Fibroblast of skin of right quadriceps (primary cell): ENCODE measurements at regions not wholly inside any gene's neighbourhood (a gene's known extent, or its start where the extent isn't known, plus 50 kb on each side); places are given as distances from the start of the nearest gene placed in this dataset.
"Not testable (repeated sequence)": the region's sequence is repeated elsewhere in the genome, so short reads cannot be mapped to it uniquely, and the experiment has no call there.

Experiments used
- DNase-seq: peaks from one replicate; pipeline ENCODE4 v3.0.0-alpha.2; 2013

DNA sequence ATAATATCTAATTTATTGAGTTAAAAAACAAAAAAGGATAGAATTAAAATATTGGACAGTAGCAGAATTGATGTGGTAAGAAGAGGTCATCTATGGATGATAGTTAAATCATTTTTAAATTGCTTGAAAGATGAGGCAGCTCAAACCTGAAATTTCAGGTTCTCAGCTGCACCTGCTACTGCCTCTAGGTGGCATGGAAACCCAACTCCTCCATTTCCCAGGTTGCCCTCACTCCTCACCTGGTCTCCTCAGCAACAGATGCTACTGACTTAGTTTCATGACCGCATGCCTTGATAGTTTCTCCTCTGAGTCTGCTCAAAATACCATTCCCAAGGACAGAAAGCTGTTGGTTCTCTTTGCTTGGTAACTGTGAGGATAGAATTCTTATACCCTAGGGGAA, 148.1 kb downstream of the ABHD5 start:
- no peak for DNase-seq

GRCh38 chr3:43843386-43843785, 152.6 kb downstream of the ABHD5 start:
- DNase-seq: no peak

GRCh38 chr3:43844757-43845156, 154.0 kb downstream of the ABHD5 start:
- DNase-seq: no peak

DNA sequence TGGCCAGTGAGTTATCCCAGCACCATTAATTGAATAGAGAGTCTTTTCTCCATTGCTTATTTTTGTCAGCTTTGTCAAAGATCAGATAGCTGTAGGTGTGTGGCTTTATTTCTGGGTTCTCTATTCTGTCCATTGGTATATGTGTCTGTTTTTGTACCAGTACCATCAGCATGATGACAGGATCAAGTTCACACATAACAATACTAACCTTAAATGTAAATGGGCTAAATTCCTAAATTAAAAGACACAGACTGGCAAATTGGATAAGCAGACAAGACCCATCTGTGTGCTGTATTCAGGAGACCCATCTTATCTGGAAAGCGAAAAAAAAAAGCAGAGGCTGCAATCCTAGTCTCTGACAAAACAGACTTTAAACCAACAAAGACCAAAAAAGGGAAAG, 154.8 kb downstream of the ABHD5 start:
- DNase-seq: not testable (repeated sequence)

DNA sequence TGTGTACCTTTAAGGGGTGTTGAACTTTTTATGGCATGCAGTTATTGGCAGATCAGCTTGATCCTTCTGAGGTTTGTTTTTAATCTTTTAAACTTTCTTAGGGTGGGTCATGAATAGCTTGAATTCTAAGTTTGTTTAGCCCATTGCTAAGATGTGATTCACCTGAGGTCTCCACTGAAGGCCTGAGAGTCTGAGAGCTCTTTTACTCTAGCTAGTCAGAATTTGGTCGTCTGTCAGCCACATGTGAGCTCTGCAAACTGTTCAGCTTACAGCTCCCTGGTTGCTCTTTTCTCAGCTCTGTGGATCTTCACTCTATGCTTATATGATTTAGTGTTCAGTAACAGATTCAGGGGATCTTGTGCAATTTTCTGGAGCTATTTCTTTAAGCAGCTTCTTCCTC, 161.3 kb downstream of the ABHD5 start:
- DNase-seq: peak; percentile 62

DNA sequence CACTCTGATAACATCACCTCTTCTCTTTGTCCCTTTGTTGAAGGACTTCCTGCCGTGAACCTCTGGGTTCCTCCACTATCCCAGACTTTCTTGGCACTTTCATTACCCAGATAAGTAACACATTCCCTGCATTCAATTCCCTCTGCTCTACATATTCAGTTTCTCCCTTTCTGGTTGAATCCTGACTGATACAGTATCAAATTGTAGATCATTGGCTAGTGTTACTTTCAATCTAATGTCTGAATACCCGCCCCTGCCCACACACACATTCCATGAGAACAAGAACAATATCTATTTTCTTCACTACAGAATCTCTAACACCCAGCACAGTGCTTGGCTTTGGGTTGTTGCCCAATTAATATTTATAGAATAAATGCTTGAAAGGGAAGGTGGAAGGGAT, 163.5 kb downstream of the ABHD5 start:
- DNase-seq: no peak

GRCh38 chr3:43854916-43855315, 164.2 kb downstream of the ABHD5 start:
- no peak for DNase-seq

- peak; percentile 53 for DNase-seq
These were observed 165.0 kb downstream of the ABHD5 start for GRCh38 chr3:43855674-43856299.

DNA sequence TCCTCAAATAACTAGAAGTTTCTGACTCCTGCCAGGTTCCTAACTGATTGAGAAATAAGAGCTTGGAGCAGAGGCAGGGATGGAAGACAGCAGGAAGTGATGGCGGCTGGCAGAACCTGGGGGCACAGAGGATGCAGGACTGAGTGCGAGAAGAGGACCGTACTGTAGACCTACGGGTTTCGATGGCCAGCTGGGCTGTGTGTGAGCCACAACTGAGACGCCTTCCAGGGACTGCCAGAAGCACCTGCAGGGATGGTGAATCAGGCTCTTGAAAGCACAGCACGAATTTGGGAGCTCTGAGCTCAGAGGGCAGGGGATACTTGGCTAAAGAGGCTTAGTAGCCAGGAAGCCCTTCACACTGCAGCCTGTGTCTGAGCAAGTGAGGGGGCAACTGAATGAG, 165.6 kb downstream of the ABHD5 start:
- no peak for DNase-seq

- no peak for DNase-seq
These were observed 166.0 kb downstream of the ABHD5 start for GRCh38 chr3:43856761-43857160.

- DNase-seq: no peak
These were observed 166.9 kb downstream of the ABHD5 start for GRCh38 chr3:43857361-43858293.

DNA sequence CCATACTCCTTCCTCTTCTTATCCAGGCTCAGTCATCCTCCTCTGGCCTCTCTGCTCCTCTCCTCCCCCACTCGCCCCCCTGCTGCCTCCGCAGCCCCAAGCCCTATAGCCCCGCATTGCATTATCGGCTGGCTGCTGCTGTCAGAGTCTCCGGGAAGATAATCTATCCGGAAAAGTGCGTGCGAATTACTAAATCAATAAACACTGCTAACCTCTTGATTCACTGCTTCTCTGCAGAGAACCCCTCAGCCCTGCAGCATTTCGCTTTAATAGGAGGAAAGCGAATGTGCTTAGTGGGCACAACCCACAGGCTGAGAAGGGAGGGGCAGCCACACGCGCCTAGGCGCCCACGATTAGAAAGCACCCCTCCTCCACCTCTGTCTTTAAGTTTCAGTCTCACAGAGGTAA, 167.6 kb downstream of the ABHD5 start:
- DNase-seq: no peak

DNA sequence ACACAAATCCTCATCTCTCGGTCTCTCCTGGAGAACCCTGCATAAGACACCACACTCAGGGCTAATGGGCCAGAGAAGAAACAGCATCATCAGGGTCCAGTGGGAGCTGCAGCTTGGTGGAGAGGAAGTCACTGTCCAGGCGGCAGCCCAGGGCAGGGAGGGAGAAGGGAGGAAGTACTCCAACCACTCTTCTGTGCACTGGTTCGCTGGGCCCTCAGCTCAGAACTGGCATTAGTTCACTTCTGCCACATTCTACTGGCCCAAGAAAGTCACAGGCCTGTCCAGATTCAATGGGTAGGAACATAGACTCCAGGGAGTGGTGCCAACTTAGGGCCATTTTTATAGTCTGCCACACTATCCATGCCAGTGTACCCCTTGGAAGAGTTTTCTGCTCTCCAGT, 169.0 kb downstream of the ABHD5 start:
- no peak for DNase-seq

DNA sequence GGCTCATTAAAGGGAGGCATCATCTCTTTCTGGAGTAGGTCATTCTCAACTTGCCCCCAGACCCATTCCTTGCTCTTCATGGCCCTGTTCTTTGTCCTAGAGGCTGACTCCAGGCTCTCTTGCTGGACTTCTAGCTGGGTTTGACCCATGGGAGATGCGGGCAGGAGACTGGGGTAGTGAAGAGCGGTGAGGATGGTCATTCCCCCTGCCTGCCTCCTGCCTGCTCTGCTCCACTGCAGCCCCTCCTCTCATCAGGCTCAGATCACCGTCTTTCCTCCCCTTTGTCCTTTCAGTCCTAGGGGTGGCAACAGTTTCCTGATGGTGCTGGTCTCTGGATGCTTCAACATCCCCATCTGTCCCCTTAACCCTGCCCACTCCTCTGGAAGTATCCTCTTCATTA, 170.9 kb downstream of the ABHD5 start:
- no peak for DNase-seq

DNA sequence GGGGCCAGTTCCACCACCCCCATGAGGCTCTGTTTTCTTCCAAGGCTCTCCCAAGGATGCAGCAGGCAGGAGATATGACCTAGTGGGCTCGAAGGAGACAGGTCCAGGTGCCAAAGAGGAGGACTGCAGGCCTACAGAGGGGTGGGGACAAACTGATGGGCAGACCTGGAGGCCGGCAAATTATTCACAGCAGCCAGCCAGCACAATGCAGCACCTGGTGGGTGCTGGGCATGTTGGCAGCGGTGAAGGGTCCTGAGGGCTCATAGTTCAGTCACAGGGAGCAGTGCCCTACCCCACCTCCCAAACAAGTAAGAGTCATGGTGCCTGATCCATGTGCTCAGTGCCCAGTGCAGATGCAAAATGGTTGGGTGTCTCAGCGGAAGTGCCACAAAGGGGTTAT, 171.7 kb downstream of the ABHD5 start:
- no peak for DNase-seq

DNA sequence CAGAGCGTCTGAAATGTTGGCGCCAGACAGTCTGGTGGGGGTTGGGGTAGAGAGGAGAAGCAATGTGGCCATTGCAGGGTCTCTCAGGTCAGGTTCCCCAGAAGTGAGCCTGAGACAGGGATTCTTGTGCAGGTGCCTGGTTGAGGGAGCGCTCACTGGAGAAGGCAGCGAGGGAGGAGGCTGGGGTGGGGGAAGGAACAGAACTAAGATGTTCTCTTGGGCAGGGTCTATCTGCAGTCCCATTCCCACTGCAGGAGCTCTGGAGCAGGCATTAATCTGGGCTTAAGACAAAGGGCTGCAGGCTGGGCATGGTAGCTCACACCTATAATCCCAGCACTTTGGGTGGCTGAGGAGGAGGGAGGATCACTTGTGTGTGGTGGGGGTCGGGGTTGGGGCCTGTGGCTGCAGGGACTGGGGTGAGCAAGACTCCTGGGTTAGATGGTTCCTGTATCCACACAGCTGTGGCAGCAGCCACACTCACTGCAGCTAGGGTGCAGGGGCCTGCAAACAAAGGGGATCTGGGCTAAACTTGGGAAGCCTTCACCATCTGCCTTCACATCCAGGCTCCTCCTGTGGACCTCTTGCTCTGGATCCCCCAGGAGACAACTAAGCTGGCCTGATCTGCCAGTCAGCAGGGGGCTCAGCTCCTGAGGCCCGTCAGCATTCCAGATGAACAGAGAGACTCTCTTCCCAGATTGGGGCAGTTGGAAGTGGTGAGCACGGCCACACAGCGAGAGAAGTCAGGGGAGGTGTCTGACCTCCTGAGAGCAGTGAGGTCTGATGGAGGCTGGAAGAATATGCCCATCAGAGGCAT, 172.5 kb downstream of the ABHD5 start:
- DNase-seq: no peak

DNA sequence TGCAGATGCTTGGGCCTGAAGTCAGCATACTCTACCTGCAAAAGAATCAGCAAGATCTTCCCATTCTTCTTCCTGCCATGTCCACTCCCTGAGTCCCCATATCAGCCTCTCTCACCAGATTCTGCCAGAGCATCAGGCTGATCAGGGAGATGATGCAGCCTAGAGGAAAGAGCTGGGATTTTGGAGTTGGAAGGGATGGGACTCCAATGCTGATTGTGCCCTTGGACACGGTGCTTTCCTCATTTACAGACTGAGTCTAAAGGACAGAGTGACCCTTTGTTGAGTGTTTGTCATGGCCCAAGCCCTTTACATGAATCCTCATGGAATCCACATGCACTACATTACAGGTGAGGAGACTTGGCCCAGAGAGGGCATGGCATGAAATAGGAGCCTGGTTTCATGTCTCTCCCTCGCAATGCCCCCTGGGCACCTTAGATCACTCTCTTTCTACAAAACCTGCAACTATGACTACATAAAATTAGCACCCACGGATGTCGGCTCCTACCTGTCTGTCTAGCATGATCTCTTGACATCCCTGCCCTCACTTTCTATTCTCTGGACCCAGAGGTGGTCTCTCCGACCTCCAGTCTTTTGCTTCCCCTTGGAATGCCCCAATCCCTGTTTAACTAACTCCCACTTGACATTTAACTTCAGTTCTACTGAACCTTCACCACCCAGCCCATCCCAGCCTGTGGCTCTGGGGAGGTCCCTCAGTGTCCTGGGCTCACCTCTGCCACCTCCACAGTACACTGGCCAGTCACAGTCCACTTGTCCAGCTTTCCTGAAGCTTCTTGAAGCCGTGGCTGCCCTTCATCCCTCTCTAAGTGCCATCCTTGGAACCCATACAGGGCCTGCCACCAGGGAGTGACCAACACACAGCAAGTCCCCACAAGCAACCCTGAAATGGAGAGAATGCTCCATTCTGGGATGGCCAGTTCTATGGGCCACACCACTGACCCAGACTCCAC, 173.5 kb downstream of the ABHD5 start:
- no peak for DNase-seq

GRCh38 chr3:43865351-43865750, 174.6 kb downstream of the ABHD5 start:
- DNase-seq: no peak

DNA sequence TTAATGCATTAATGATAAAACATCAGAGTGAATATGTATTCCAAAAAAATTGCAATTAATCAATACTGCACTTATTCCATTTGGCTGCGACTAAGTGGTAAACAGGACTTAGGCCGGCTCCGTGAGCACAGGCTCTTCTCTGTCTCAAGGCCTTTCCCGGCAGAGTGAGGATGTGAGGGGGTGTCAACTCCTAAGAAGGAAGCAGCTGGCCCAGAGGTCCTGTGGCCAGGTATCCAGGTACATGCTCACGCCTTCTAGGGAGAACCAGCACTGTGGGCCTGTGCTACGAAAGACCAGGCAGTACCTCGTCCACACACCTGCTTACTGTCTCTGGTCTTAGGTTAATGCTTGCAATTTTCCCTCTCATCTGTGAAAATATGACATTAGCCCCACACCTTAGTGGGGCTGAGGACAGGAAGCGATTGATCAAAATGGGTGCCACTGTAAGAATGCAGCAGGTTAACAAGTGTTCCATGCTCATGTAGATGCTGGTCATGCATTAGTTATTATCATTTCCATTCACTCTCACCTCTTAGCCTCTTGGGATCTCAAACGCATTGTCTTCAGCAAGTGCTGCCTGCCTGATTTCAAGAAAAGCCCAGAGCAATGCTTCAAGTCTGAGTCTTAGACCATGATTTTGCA, 175.3 kb downstream of the ABHD5 start:
- no peak for DNase-seq

GRCh38 chr3:43866529-43867353, 176.0 kb downstream of the ABHD5 start:
- peak; percentile 90 for DNase-seq
